Right atrium auricular region (tissue), 2 donors: ENCODE measurements at regions not wholly inside any gene's neighbourhood (a gene's known extent, or its start where the extent isn't known, plus 50 kb on each side); places are given as distances from the start of the nearest gene placed in this dataset.

Experiments used
- DNase-seq: peaks from one replicate; pipeline ENCODE4 v3.0.0-alpha.2; 2019; ENCODE audit warnings: low spot score
- H3K27ac ChIP-seq, 2 donors: fragments of 200-600 bp; sonication (generic); 1 replicate in 1 of 2; 2 replicates in 1 of 2; pipeline ENCODE4 v1.5.1; 2016 to 2019
- H3K27me3 ChIP-seq, 2 donors: fragments of 200-600 bp; sonication (generic); one replicate each; pipeline versions ENCODE4 v1.5.1 to v1.6.0; 2017 to 2019
- H3K36me3 ChIP-seq: fragments of 200-600 bp; sonication (generic); one replicate; pipeline ENCODE4 v1.5.1; 2016
- H3K4me1 ChIP-seq, 2 donors: fragments of 200-600 bp; sonication (generic); one replicate each; pipeline versions ENCODE4 v1.5.1 to v1.6.0; 2017 to 2019
- H3K4me3 ChIP-seq, 2 donors: fragments of 200-600 bp; sonication (generic); 1 replicate in 1 of 2; 2 replicates in 1 of 2; pipeline ENCODE4 v1.5.1; 2017 to 2019; ENCODE audit warnings: mild to moderate bottlenecking in 1 of 2, moderate library complexity in 1 of 2
- H3K9me3 ChIP-seq, 2 donors: fragments of 200-600 bp; sonication (generic); one replicate each; pipeline ENCODE4 v1.5.1; 2019
- TF ChIP-seq, protein P1 (sequence below), 2 donors: fragments of 200-600 bp; sonication (generic); IDR thresholded peaks; one replicate each; pipeline ENCODE4 v1.5.1; 2019; ENCODE audit warnings: antibody characterized with exemption in 2 of 2

DNA sequence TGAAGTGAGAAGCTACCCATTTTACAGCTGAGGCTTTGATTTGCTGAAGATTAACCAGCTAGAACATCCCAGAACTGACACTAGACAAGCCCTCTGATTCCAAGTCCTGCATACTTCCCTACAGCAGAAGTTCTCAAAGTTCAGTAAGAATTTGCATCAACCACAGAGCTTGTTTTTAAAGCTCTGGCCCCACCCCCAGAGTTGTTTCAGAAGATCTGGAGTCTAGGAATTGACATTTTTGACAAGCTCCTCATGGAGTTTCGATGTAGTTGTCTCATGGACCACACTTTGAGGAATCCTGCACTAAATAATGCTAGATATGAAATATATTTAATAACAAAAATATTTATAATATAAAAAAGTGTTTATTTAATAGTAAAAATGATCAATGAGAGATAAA is 120.3 kb upstream of the ADAMTS18 start:
- no peak for DNase-seq
- H3K9me3 ChIP-seq: no peaks in the 10 kb centered on the region
- no peak overlapping the region for H3K4me3 ChIP-seq
- TF ChIP-seq, protein P1, sequence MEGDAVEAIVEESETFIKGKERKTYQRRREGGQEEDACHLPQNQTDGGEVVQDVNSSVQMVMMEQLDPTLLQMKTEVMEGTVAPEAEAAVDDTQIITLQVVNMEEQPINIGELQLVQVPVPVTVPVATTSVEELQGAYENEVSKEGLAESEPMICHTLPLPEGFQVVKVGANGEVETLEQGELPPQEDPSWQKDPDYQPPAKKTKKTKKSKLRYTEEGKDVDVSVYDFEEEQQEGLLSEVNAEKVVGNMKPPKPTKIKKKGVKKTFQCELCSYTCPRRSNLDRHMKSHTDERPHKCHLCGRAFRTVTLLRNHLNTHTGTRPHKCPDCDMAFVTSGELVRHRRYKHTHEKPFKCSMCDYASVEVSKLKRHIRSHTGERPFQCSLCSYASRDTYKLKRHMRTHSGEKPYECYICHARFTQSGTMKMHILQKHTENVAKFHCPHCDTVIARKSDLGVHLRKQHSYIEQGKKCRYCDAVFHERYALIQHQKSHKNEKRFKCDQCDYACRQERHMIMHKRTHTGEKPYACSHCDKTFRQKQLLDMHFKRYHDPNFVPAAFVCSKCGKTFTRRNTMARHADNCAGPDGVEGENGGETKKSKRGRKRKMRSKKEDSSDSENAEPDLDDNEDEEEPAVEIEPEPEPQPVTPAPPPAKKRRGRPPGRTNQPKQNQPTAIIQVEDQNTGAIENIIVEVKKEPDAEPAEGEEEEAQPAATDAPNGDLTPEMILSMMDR (IDR thresholded peaks at IDR 0.05): no peak
- no peaks in the 10 kb centered on the region for H3K27me3 ChIP-seq
- no peaks in the 10 kb centered on the region for H3K36me3 ChIP-seq
- H3K27ac ChIP-seq: no peak overlapping the region
- no peaks in the 10 kb centered on the region for H3K4me1 ChIP-seq

DNA sequence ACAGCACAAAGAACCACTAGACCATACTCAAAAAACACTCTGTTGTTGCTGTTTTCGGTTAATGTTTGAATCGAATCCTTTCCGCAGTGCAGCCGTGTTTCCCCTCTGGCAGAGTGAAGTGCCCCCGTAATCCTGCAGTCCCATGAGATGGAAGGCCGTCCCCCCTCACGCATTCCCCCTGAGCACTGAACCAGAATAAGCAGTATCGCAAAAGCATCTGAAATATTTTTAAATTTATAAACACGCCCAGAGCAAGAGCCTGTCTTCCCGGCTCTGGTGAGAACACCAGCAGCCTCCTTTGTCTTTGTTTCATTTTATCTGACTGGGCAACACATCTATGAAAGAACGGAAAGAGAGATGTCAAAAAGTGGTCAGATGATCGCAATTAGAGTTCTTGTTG is 121.0 kb upstream of the ADAMTS18 start:
- Histone ChIP-seq H3K27ac (no peak overlapping the region), H3K36me3 (no peaks in the 10 kb centered on the region), H3K4me3 (no peak overlapping the region), H3K27me3 (no peaks in the 10 kb centered on the region), H3K4me1 (no peaks in the 10 kb centered on the region), H3K9me3 (no peaks in the 10 kb centered on the region)
- no peak for DNase-seq
- TF ChIP-seq, protein P1 (IDR thresholded peaks at IDR 0.05): no peak

DNA sequence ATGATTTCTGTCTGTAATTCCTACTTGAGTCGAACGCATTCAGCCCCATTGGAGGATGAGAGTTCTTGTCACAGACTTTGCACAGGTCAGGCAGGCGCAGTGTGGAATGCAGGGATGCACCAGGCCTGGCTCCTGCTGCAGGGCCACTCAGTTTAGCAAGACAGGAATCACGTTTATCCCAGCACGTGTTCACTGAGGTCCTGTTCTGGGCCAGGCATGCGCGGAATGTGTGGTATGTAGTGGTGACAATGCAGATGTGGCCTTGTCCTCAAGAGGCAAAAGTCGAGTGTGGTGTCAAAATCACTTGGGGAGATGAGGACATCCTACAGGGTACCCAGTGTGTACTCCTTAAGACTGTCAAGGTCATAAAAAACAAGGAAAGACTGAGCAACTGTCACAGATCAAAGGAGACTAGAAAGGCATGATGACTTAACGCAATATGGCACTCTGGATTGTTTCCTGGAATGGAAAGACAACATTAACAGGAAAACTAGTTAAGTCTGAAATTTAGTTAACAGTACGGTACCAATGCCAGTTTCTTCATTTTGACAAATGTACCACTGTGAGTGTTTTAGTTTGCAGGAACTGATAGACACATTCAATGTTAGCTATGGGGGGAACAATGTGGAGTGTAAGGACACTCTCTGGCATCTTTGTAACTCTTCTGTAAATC is 121.5 kb upstream of the ADAMTS18 start:
- TF ChIP-seq, protein P1 (IDR thresholded peaks at IDR 0.05): no peak
- no peaks in the 10 kb centered on the region for H3K27me3 ChIP-seq
- no peaks in the 10 kb centered on the region for H3K36me3 ChIP-seq
- no peaks in the 10 kb centered on the region for H3K4me1 ChIP-seq
- H3K27ac ChIP-seq: no peak overlapping the region
- DNase-seq: no peak
- no peak overlapping the region for H3K4me3 ChIP-seq
- no peaks in the 10 kb centered on the region for H3K9me3 ChIP-seq

DNA sequence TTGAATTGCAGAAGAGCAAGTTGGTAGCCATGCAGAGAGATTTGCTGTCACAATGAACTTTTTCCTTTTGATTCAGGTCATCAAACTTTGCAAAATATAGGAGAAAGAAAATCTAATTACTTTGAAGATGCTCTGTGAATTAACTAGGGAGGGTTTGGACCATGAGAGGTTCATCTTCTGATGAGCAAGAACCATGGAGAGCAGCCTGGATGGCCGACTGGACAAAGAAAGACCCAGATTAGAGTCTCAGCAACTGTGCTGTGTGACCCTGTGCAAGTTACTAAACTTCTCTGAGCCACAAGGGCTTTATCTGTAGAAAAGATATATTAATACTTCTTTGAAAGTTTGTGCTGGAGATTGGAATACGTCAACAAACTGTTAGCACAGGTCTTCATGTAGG is 122.6 kb upstream of the ADAMTS18 start:
- Histone ChIP-seq H3K9me3 (no peaks in the 10 kb centered on the region), H3K4me1 (no peaks in the 10 kb centered on the region), H3K36me3 (no peaks in the 10 kb centered on the region), H3K27ac (no peak overlapping the region), H3K27me3 (no peaks in the 10 kb centered on the region), H3K4me3 (no peak overlapping the region)
- TF ChIP-seq, protein P1 (IDR thresholded peaks at IDR 0.05): no peak
- DNase-seq: no peak

DNA sequence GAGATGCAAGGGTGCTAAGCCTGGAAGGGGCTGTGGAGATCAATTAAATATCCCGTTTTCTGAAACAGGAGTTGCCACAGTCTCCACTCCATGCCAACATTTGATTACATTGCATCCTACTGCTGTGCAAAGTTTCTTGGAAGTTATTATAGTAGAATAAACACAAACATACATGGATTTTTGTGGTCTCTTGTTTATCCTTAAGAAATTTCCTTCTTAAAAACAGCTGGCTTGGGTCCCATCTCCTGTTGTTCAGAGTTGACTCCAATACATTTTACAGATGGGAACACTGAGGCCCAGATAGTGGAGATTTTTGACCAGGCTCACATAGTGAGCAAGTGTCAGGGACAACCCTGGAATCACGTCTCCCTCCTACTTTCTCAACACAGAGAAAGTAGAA is 124.0 kb upstream of the ADAMTS18 start:
- no peaks in the 10 kb centered on the region for H3K36me3 ChIP-seq
- H3K27ac ChIP-seq: no peak overlapping the region
- H3K4me1 ChIP-seq: no peaks in the 10 kb centered on the region
- no peaks in the 10 kb centered on the region for H3K27me3 ChIP-seq
- H3K9me3 ChIP-seq: no peaks in the 10 kb centered on the region
- no peak for DNase-seq
- H3K4me3 ChIP-seq: no peak overlapping the region
- TF ChIP-seq, protein P1 (IDR thresholded peaks at IDR 0.05): no peak

DNA sequence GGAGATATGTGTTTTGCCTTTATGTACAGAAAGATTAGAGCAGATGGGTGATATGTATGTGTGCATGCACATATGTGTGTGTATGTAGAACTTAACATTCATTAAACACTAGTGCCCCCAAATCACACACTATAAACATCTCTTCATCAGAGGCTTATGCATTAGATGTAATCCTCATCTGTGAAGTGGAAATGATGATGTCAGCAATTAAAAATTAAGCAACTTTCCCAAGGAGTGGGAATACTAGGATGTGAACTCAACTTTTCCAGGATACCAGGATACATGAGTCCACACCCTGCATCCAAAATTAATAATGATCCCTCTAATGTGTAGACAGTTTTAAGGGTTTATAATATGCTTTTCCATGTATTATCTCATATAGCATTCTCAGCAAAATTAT is 127.7 kb upstream of the ADAMTS18 start:
- no peaks in the 10 kb centered on the region for H3K36me3 ChIP-seq
- no peak for DNase-seq
- no peaks in the 10 kb centered on the region for H3K27me3 ChIP-seq
- no peaks in the 10 kb centered on the region for H3K9me3 ChIP-seq
- H3K27ac ChIP-seq: no peak overlapping the region
- no peak overlapping the region for H3K4me3 ChIP-seq
- TF ChIP-seq, protein P1 (IDR thresholded peaks at IDR 0.05): no peak
- H3K4me1 ChIP-seq: no peaks in the 10 kb centered on the region
